Caco-2 (cell line): ENCODE measurements at regions not wholly inside any gene's neighbourhood (a gene's known extent, or its start where the extent isn't known, plus 50 kb on each side); places are given as distances from the start of the nearest gene placed in this dataset.

Experiments used
- BruUV-seq: library from RNA; stranded (reverse); fragments of 400-500 nt; replicated peaks from 2 replicates; lab custom pipeline; 2021; lab: Mats Ljungman, UMichigan
- CTCF ChIA-PET: fragments of 300-600 bp; sonication (Branson Sonifier 250); formaldehyde crosslinking; loops from one replicate; lab custom pipeline; 2022; ENCODE audit warnings: antibody characterized with exemption; lab: Charles Lee
- POLR2A ChIA-PET: fragments of 300-600 bp; sonication (Branson Sonifier 250); formaldehyde crosslinking; loops from one replicate; lab custom pipeline; 2022; ENCODE audit warnings: antibody characterized with exemption; lab: Charles Lee
- DNase-seq, 2 experiments: peaks; one replicate each; pipeline versions ENCODE4 v3.0.0 to v3.0.0-alpha.2; 2020 to 2022
- H3K27me3 ChIP-seq: replicated peaks from 2 replicates; pipeline ENCODE4 v1.6.0; 2011; ENCODE audit warnings: low read length; ENCODE audit not compliant: control insufficient read depth, insufficient read depth
- H3K36me3 ChIP-seq: 2 replicates; pipeline ENCODE4 v1.5.1; 2011; ENCODE audit warnings: low read length; ENCODE audit not compliant: control insufficient read depth, insufficient read depth
- H3K4me1 ChIP-seq: fragments of 250-450 bp; sonication (Bioruptor Pico); 2 replicates; pipeline ENCODE4 v1.5.1; 2020; ENCODE audit warnings: mild to moderate bottlenecking
- H3K4me3 ChIP-seq: 2 replicates; pipeline ENCODE4 v1.5.1; 2011; ENCODE audit warnings: low read depth, mild to moderate bottlenecking, control low read depth, low read length
- H3K9me3 ChIP-seq: fragments of 250-450 bp; sonication (Bioruptor Pico); 2 replicates; pipeline ENCODE4 v1.5.1; 2020; ENCODE audit warnings: mild to moderate bottlenecking, moderate library complexity
- H3K27ac Mint-ChIP-seq: one replicate; pipeline ENCODE4 v1.8.0; 2022; ENCODE audit warnings: mixed read lengths; ENCODE audit not compliant: unreplicated experiment
- H3K27me3 Mint-ChIP-seq: one replicate; pipeline ENCODE4 v1.8.0; 2022; ENCODE audit warnings: mixed read lengths; ENCODE audit not compliant: insufficient read depth, unreplicated experiment
- H3K36me3 Mint-ChIP-seq: one replicate; pipeline ENCODE4 v1.8.0; 2022; ENCODE audit warnings: mild to moderate bottlenecking, mixed read lengths; ENCODE audit not compliant: insufficient read depth, unreplicated experiment
- H3K4me1 Mint-ChIP-seq: one replicate; pipeline ENCODE4 v1.8.0; 2022; ENCODE audit warnings: low read depth, mixed read lengths; ENCODE audit not compliant: unreplicated experiment
- H3K4me3 Mint-ChIP-seq: one replicate; pipeline ENCODE4 v1.8.0; 2022; ENCODE audit warnings: mild to moderate bottlenecking, moderate library complexity, mixed read lengths; ENCODE audit not compliant: unreplicated experiment
- H3K9me3 Mint-ChIP-seq: one replicate; pipeline ENCODE4 v1.8.0; 2022; ENCODE audit warnings: mixed read lengths; ENCODE audit not compliant: unreplicated experiment
- CTCF ChIP-seq, 2 experiments: fragments of 200-600 bp in 1 of 2; IDR thresholded peaks; 1 replicate in 1 of 2; 2 replicates in 1 of 2; pipeline versions ENCODE4 v1.5.1 to v1.8.0; 2011 to 2022; ENCODE audit warnings: antibody characterized with exemption in 1 of 2, control low read depth in 1 of 2, inconsistent platforms in 1 of 2, low read depth in 1 of 2, low read length in 1 of 2, mild to moderate bottlenecking in 1 of 2, moderate library complexity in 1 of 2; ENCODE audit not compliant: insufficient read depth in 1 of 2, severe bottlenecking in 1 of 2, unreplicated experiment in 1 of 2
- intact Hi-C: fragments of 100-400 bp; cut with micrococcal nuclease; formaldehyde crosslinking; loops from one replicate; pipeline ENCODE4 v1.10.0; 2022; ENCODE audit not compliant: unreplicated experiment

GRCh38 chr1:219669556-219669955, 56.7 kb upstream of the ZC3H11B start:
- H3K36me3 ChIP-seq: no peaks in the 10 kb centered on the region
- Mint-ChIP-seq H3K36me3 (no peaks in the 10 kb centered on the region), H3K27ac (no peak overlapping the region), H3K4me1 (no peaks in the 10 kb centered on the region), H3K4me3 (no peak overlapping the region), H3K9me3 (no peaks in the 10 kb centered on the region), H3K27me3 (peaks cover 15% of the 10 kb centered on the region)
- POLR2A ChIA-PET: no interaction called here
- intact Hi-C loops: no loop called here
- no peaks in the 10 kb centered on the region for H3K4me1 ChIP-seq
- CTCF ChIA-PET: no interaction called here
- no peak for TF ChIP-seq CTCF (IDR thresholded peaks at IDR 0.05; ENCODE audit: insufficient read depth in 1 of 2, low read depth in 1 of 2, low read length in 1 of 2, severe bottlenecking in 1 of 2, unreplicated experiment in 1 of 2)
- BruUV-seq: no TSS peak
- H3K4me3 ChIP-seq: no peak overlapping the region
- H3K9me3 ChIP-seq: no peaks in the 10 kb centered on the region
- H3K27me3 ChIP-seq: no peaks in the 10 kb centered on the region
- no peak for DNase-seq

GRCh38 chr1:219669042-219669441, 56.1 kb upstream of the ZC3H11B start:
- H3K27me3 ChIP-seq: no peaks in the 10 kb centered on the region
- CTCF ChIA-PET: no interaction called here
- H3K27ac Mint-ChIP-seq: no peak overlapping the region
- no peaks in the 10 kb centered on the region for H3K9me3 Mint-ChIP-seq
- BruUV-seq: no TSS peak
- POLR2A ChIA-PET: no interaction called here
- no peaks in the 10 kb centered on the region for H3K36me3 ChIP-seq
- no peak for TF ChIP-seq CTCF (IDR thresholded peaks at IDR 0.05; ENCODE audit: insufficient read depth in 1 of 2, low read depth in 1 of 2, low read length in 1 of 2, severe bottlenecking in 1 of 2, unreplicated experiment in 1 of 2)
- intact Hi-C loops: no loop called here
- H3K4me3 ChIP-seq: no peak overlapping the region
- H3K9me3 ChIP-seq: no peaks in the 10 kb centered on the region
- no peaks in the 10 kb centered on the region for H3K36me3 Mint-ChIP-seq
- no peaks in the 10 kb centered on the region for H3K4me1 ChIP-seq
- no peaks in the 10 kb centered on the region for H3K4me1 Mint-ChIP-seq
- H3K27me3 Mint-ChIP-seq: peaks cover 14% of the 10 kb centered on the region
- no peak for DNase-seq
- H3K4me3 Mint-ChIP-seq: no peak overlapping the region

- Mint-ChIP-seq H3K27me3 (peaks cover 14% of the 10 kb centered on the region), H3K4me3 (no peak overlapping the region), H3K9me3 (no peaks in the 10 kb centered on the region), H3K27ac (no peak overlapping the region), H3K36me3 (no peaks in the 10 kb centered on the region), H3K4me1 (no peaks in the 10 kb centered on the region)
- ChIA-PET CTCF (interaction anchor here (0.9 kb wide), 1 partner anchor 144 kb away, joined by 3 read pairs; no protein-coding TSS in a partner anchor), POLR2A (no interaction called here)
- no peak overlapping the region for H3K4me3 ChIP-seq
- BruUV-seq: no TSS peak
- no peak for TF ChIP-seq CTCF (IDR thresholded peaks at IDR 0.05; ENCODE audit: insufficient read depth in 1 of 2, low read depth in 1 of 2, low read length in 1 of 2, severe bottlenecking in 1 of 2, unreplicated experiment in 1 of 2)
- DNase-seq: no peak
- H3K9me3 ChIP-seq: no peaks in the 10 kb centered on the region
- H3K27me3 ChIP-seq: no peaks in the 10 kb centered on the region
- H3K36me3 ChIP-seq: no peaks in the 10 kb centered on the region
- H3K4me1 ChIP-seq: no peaks in the 10 kb centered on the region
- intact Hi-C loops: no loop called here
These were observed 55.5 kb upstream of the ZC3H11B start for GRCh38 chr1:219668446-219668845.
